SU-DHL-6 (cell line): ENCODE measurements at regions not wholly inside any gene's neighbourhood (a gene's known extent, or its start where the extent isn't known, plus 50 kb on each side); places are given as distances from the start of the nearest gene placed in this dataset.

Experiments
- CTCF ChIP-seq: fragments of 200-600 bp; sonication (generic); IDR thresholded peaks from one replicate; pipeline ENCODE4 v1.5.1; 2017; ENCODE audit warnings: antibody characterized with exemption, mild to moderate bottlenecking, low read length, moderate library complexity; ENCODE audit not compliant: insufficient read depth, poor library complexity, severe bottlenecking
- EZH2phosphoT487 ChIP-seq: fragments of 200-600 bp; sonication (generic), shearing (Covaris generic); conservative IDR thresholded peaks from 2 replicates; pipeline ENCODE4 v1.6.1; 2018; ENCODE audit warnings: mild to moderate bottlenecking, antibody characterized with exemption, low read length, moderate library complexity, mixed read lengths

GRCh38 chr6:27608916-27609883, 136.3 kb upstream of the ZNF184 start:
- TF ChIP-seq EZH2phosphoT487 (no peak), CTCF (peak; percentile 95)
